Raji (cell line): ENCODE measurements at regions not wholly inside any gene's neighbourhood (a gene's known extent, or its start where the extent isn't known, plus 50 kb on each side); places are given as distances from the start of the nearest gene placed in this dataset.

ENCODE experiments used
- POLR2A ChIP-seq: IDR thresholded peaks from 2 replicates; pipeline ENCODE4 v1.6.1; 2011; ENCODE audit warnings: low read depth, low read length, control low read depth; ENCODE audit not compliant: insufficient read depth

DNA sequence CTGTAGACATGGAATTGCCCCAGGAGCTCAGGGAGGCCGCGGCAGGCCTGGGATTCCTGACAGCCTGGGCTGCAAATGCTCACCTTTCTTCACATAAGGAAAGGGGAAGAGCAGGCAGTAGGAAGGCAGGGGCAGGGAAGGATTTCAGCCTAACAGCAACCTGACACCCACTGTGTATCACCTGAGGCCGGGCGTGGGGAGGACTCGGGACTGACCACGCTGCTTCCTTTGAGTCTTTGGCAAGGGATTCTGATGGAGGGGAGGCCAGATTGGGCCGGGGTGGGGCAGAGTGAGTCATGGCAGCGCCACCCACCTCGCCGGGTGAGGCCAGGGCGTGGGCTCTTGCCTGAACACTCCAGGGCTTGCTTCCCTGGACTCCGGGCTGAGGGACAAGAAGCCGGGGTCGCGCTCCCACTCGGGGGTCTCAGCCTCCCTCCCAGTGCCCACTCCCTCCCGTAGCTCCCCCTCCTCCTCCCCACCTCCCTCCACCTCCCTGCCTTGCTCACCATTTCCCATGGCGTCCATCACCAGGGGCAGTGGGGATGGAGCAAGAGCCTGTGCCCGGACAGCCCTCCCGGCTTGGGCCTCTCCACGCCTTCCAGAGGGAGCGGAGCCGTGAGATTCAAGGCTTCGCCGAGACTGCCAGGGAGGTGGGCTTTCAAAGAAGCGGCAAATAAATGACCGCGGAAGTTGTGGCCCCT is 247.9 kb upstream of the RTL1 start:
- no peak for TF ChIP-seq POLR2A

DNA sequence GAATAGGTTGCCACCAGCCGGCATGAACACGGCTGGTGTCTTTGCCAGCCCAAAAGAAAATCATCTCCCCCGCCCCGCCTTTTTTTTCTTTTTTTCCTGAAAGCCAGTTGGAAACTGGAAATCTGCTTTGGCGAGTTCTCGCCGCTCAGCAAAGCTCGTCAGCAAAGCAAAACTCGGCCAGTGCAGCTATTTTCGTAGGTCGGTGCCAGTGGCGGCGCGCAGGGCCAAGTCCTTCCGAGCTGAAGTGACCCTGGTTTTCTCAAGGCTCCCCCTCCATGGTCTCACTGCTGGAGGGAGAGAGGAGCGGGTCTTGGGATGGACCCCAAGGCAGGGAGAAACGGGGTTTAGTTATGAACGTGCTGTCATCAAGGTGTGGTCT is 248.4 kb upstream of the RTL1 start:
- no peak for TF ChIP-seq POLR2A

DNA sequence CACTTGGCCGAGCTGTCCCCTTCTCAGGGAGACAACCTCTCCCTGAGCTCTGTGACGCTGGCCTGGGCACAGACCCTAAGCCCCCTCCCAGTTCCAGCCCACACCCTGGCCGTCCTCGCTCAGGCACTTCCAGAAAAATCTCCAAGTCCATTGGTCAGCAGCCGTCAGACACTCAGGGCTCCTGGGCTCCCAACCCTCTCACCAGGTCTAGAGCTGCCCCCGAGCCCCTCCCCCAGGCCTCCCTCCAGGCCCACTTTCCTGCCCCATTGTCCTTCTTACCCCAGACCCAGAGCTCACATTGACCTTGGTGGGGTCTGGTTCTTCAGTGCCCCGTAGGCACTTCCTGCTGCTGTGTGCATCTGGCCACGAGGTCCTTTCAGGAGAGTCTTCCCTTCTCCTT is 249.3 kb upstream of the RTL1 start:
- TF ChIP-seq POLR2A, result no peak

DNA sequence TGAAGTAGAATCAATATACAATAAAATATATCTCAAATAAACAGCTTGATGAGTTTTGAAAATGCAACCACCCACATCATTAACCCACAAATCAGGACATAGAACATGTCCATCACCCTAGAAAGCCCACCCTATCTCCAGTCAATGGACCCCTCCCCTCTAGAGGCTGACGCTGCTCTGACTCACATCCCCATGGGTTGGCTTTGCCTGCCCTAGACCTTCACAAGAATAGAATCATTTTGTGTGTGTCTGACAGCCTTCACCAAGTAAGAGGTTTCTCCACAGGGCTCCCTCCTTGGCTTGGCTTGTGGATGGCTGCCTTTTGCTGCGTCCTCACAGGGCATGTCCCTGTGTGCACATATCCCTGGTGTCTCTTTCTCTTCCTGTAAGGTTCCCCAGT is 250.2 kb upstream of the RTL1 start:
- no peak for TF ChIP-seq POLR2A

DNA sequence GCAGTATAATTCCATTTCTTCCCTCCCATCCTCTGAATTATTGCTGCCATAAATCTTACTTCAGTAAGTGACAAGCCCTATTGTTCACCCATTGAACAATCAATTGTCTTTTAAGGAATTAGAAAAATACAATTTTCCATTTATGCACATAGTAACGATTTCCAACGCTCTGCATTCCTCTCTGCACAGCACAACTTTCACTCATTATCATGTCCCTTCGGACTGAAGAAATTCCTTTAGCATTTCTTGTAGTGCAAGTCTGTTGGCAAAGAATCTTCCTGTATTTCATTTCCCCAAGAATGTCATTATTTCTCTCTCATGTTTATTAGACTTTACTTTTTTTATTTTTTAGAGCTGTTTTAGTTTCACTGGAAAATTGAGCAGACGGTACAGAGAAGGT is 252.1 kb upstream of the RTL1 start:
- no peak for TF ChIP-seq POLR2A

DNA sequence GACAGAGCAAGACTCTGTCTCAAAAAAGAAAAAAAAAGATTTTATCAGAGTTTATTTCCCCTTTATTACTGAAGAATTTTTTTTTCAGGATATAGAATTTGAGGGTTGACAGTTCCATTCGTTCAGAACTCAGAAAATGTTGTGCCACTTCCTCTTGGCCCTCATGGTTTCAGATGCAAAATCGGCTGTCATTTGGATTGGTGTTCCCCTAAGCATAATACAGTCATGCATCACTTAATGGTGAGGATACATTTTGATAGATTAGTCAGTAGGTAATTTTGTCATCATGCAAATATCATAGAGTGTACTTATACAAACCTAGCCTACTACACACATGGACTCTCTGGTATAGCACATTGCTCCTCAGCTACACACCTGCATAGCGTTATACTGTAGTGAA is 263.9 kb upstream of the RTL1 start:
- no peak for TF ChIP-seq POLR2A

DNA sequence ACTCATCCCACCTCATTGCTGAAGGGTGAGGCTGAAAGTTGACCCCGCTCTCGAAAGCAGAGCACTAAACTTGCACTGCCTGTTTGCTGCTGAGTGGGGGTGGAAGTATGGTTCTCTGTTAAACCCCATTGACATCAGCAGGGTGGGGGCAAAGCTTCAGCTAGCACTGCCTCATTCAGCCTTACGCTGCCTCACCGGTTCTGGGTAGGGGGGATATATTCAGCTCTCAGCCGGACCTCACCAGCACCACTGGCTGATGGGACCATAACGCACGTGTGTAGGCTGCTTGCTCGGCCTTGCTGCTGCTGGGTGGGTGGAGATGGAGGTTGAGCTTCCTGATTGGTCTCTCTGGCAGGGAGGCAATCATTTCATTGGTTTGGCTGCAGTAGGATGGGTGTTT is 265.7 kb upstream of the RTL1 start:
- TF ChIP-seq POLR2A, result no peak

DNA sequence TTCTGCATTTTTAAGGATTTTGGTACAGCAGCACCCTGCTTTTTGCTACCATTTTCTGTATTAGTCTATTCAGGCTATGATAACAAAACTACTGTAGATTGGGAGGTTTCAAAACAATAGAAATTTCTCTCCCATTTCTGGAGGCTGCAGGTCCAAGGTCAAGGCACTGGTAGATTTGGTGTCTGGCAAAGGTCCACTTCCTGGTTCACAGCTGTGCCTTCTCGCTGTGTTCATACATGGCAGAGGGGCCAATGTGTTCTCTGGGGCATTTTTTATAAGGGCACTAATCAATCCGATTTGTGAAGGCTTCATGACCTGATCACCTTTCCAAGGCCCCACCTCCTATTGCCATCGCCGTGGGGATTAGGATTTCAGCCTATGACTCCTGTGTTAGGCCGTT is 268.1 kb upstream of the RTL1 start:
- TF ChIP-seq POLR2A, result no peak

DNA sequence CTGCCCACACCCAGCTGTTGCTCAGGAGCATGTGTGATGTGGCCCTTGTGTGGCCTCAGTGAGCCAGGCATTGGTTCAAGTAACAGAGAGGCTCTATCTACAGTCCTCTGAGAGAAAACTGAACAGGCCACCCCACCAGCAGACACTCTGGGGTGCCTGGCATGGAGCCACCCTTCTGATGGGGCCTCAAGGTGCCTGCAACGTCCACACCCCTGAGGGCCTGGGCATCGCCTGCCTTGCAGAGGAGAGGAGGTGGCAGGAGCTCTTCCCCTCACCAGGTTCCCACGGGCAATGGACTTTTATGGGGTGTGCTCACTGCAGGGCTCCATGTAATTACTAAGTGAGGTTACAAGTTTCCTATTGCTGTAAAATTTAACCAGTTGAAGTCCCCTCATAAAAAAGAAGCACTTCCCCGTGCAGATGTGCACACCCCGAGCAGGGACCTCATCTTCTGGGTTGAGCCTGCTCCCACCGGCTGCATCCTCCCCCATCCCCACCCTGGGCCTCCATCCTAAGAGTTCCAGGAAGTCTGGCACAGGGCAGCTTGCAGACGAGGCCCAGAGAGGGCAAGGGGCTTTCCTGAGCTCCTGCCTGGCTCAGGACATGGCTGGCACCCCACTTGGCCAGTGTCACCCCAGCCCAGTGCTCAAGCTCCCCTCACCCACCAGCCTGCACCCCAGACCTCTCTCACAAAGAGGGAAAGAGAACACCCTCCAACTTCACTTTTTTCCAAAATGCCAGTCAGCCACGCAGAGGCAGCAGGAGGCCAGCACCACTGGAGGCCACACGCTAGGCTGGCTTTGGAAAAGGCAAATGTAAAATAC is 270.4 kb upstream of the RTL1 start:
- TF ChIP-seq POLR2A, result no peak

DNA sequence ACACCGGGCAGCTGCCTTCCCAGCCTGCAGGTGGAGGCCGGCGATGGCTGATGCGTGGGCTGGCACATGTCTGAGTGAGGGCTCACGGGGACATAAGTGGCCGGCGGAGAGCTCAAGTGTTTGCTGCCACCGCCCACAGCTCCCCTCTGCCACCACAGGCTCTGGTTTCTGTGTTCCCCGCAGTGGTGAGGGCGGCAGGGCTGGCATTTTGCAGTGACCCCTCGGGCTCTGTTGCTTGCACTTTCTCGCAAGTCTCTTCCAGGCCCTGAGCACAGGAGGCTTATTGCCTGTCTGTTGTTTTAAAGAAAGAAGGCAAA is 271.0 kb upstream of the RTL1 start:
- TF ChIP-seq POLR2A, result no peak

DNA sequence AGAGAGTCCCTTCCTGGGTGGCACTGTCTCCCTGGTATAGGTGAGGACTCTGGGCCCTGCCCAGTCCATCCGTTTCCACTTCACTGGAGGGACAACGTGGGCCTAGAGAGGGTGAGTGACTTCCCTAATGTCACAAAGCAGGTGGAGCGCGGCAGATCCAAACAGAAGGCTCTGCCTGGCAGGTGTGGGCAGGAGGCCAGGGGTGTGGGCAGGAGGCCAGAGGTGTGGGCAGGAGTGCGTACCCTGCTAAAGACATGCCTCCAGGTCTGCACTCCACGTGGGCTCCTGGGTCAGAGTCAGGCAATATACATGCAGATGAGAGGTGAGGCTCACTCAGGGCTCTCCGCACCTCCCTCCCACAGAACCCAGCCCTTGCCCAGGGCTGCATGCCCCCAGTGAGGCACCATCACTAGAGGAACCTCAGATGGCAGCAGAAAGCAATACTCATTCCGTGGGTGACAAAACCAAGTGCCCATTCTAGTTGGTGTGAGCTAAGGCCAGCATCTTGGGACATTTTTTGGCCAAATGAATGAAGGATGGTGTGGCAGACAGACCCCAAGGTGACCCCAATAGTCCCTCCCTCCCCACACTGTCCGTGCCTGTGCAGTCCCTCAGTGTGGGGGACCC is 271.6 kb upstream of the RTL1 start:
- TF ChIP-seq POLR2A, result no peak

DNA sequence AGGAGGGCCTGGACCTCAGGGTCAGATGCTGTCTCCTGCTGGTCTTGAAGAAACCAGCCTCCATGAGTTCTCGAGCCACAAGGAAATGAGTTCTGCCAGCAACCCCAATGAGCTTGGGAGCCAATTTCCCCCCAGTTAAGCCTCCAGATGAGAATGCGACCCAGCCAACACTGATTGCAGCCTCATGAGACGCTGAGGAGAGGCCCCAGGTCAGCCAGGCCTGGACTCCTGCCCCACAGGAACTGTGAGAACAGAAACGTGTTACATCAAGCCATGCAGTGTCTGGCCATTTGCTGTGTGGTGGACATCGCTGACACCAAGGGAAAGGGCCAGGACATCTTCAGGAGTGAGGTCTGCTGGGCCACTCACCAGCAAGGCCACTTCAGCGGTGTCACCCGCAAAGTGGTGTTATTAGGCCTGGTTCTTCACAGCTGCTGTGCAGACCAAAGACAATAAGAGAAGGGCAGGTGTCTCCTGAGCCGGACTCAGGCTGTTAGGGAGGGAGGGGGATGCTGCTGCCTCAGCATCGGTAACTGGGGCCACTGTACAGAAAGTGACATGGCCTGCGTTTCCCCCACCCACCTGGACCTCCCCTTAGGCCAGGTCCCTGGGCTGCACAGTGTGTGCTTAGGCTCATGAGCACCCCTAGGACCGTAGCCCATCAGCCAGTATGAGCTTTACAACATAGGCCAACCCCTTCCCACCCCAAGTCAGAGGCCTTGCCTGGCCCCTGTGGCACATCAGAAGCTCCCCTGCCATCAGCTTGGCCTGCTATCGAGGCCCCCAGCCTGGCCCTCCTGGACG is 272.4 kb upstream of the RTL1 start:
- TF ChIP-seq POLR2A, result no peak

DNA sequence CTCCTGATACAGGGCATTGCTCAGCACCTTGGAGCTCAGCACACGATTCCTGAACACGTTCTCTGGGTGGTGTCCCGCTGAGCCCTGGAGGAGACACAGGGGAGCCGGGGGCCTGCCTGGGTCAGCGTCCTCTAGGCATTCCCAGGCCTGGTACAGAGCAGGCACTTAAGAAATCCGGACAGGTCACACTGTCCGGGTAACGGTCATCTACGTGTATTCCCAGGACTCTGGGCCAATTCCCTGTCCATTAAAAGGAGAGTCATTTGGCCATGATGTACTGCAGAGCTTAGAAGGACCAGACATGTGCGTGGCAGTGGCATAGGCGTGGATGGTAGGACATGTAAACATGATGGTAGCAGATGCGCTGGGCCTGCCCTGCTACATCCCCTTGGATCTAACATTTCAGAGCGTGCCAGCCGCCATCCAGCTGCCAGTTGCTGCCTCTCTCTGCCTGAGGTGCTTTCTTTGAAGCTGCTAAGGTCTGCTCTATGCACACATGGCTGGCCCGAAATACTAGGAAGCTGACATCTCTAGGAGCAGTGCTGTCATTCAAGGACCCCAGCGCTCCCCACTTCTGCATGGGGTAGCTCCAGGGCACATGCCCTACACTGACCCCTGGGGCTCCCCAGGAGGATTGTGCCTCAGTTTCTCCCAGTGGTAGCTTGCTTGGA is 273.1 kb upstream of the RTL1 start:
- TF ChIP-seq POLR2A, result no peak

DNA sequence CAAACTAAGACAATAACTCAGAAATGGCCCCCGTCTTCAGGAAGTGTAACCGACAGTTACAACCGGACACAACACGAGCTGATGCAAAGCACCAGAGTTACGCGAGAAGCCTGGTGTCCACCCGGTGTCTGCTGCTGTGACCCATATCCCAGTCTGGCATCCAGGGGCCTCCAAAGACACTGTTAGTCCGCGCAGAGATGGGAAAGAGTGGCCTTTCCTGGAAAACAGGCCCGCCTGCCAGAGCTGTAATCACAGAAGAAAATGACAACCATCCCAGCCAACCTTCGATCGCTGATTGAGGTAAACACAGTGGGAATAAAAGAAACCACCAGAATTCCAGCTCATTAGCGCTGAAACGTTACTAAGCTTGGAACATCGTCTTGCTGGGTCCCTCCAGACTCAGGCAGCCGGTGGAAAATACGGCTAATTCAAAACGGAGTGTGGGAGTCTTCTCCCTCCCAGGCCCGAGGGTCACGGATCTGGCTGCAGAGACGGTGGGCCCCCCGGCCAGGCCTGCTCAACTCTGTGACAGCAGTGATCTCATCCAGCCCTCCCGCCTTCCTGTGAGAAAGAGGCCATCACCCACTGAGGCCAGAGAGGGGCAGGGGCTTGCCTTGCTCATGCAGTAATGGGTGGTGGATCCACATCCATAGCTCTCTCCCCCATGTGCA is 273.9 kb upstream of the RTL1 start:
- TF ChIP-seq POLR2A, result no peak
